ENCODE measurements at regions not wholly inside any gene's neighbourhood (a gene's known extent, or its start where the extent isn't known, plus 50 kb on each side); places are given as distances from the start of the nearest gene placed in this dataset.

DNA sequence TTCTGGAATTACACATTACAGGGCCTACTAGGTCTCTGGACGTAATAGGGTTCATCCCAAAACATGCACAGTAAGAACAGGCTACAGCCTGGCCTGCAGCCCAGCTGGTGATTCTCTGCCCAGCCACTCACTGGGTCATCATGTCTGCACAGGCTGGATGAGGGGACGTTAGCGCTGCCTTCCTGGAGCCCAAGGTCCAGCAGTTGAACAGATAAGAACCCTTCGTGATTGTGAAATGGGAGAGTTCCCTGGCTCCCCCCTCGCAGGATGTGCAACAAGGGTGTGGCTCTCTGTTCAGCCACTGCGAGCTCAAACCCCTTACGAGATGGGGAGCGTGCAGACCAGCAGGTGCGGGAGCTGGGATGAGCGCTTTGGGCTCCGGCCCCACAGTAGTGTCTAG is 200.0 kb upstream of the CDH5 start:
- no peak for FAIRE-seq
- DNase-seq (ENCODE audit: low read depth in 1 of 2, low spot score in 2 of 2): no peak
- H3K23ac ChIP-seq (ENCODE audit: insufficient read length): no peak overlapping the region
- H3K27me3 ChIP-seq (replicated peaks in 1 of 4; ENCODE audit: control insufficient read depth in 3 of 4, extremely low read depth in 1 of 4, insufficient read depth in 3 of 4, low read length in 3 of 4): no peaks in the 10 kb centered on the region; a peak in 2 of 7 replicates
- H2BK5ac ChIP-seq (ENCODE audit: low read depth, low read length): no peak overlapping the region
- no peak overlapping the region for H3K4me3 ChIP-seq (ENCODE audit: extremely low read depth in 1 of 4, insufficient read depth in 2 of 4, low read depth in 3 of 4, low read length in 4 of 4)
- H3K9ac ChIP-seq (replicated peaks in 1 of 4; ENCODE audit: extremely low read depth in 1 of 4, low read depth in 3 of 4, low read length in 3 of 4): no peak overlapping the region
- ChIA-PET POLR2A (ENCODE audit: partially characterized antibody) (no interaction called here), CTCF (ENCODE audit: partially characterized antibody) (interaction anchor here (0.9 to 1.9 kb wide), 4 partner anchors 10 to 105 kb away, joined by 3 to 9 read pairs (median 3); no protein-coding TSS in a partner anchor)
- H2AFZ ChIP-seq (ENCODE audit: low read length): no peak overlapping the region
- no peak overlapping the region for H3K27ac ChIP-seq (ENCODE audit: low read depth, low read length)
- H4K5ac ChIP-seq (ENCODE audit: insufficient read length, low read depth, low read length): no peak overlapping the region
- H2BK120ac ChIP-seq (replicated peaks; ENCODE audit: low read depth, low read length): no peak overlapping the region
- no peaks in the 10 kb centered on the region for H3K23me2 ChIP-seq (ENCODE audit: low read depth, low read length)
- H3K9me3 ChIP-seq (ENCODE audit: insufficient read depth in 2 of 2, low read depth in 1 of 2, low read length in 1 of 2): no peaks in the 10 kb centered on the region; a peak in 1 of 4 replicates
- H3K4me2 ChIP-seq (ENCODE audit: insufficient read depth in 1 of 2, low read depth in 2 of 2, low read length in 2 of 2): no peak overlapping the region
- H4K8ac ChIP-seq (ENCODE audit: extremely low read depth, insufficient read depth, low read length): no peak overlapping the region
- no peaks in the 10 kb centered on the region for H3K79me1 ChIP-seq (ENCODE audit: low read depth, low read length)
- 93% methylated on average over 6 of the region's 11 CpGs; no CpG with 5 or more reads in 1 of the 2 experiments for whole genome bisulfite sequencing, 2 experiments (ENCODE audit: extremely low coverage in 1 of 2, insufficient coverage in 1 of 2, insufficient read length in 1 of 2, insufficient replicate concordance in 2 of 2, low coverage in 1 of 2, low lambda C conversion rate in 2 of 2, missing lambda C conversion rate in 1 of 2)
- no peak overlapping the region for H3K14ac ChIP-seq (ENCODE audit: insufficient read length)
- H2BK12ac ChIP-seq (ENCODE audit: low read depth, low read length): no peak overlapping the region
- H4K91ac ChIP-seq (replicated peaks; ENCODE audit: insufficient read length, low read length): no peak overlapping the region
- no peaks in the 10 kb centered on the region for H3K36me3 ChIP-seq (ENCODE audit: control insufficient read depth in 2 of 4, insufficient read depth in 4 of 4, low read length in 3 of 4)
- no peak overlapping the region for H2BK20ac ChIP-seq (ENCODE audit: low read length)
- no peaks in the 10 kb centered on the region for H4K20me1 ChIP-seq (replicated peaks in 1 of 2; ENCODE audit: control insufficient read depth in 1 of 2, insufficient read depth in 2 of 2, low read length in 2 of 2)
- no peak overlapping the region for H3K56ac ChIP-seq (replicated peaks; ENCODE audit: insufficient read length, low read depth, low read length)
- no peaks in the 10 kb centered on the region for H3K79me2 ChIP-seq (ENCODE audit: control insufficient read depth in 1 of 2, insufficient read depth in 2 of 2, low read length in 2 of 2)
- H3K4ac ChIP-seq (replicated peaks; ENCODE audit: insufficient read length, low read depth, low read length): no peak overlapping the region
- no peaks in the 10 kb centered on the region for H3K4me1 ChIP-seq (replicated peaks in 1 of 4; ENCODE audit: control insufficient read depth in 3 of 4, insufficient read depth in 4 of 4, low read length in 3 of 4)
- no peak overlapping the region for H2BK15ac ChIP-seq (ENCODE audit: low read length)
- H2AK5ac ChIP-seq (ENCODE audit: low read depth, low read length): no peak overlapping the region
- no peak overlapping the region for H3K18ac ChIP-seq (ENCODE audit: extremely low read depth, low read length)
- TF ChIP-seq TBP (IDR thresholded peaks at IDR 0.05; ENCODE audit: low read depth, low read length): no peak
- TF ChIP-seq EZH2 (IDR thresholded peaks at IDR 0.05; ENCODE audit: low read depth, low read length, severe bottlenecking): no peak
- TF ChIP-seq SP1 (IDR thresholded peaks at IDR 0.05; ENCODE audit: low read depth, low read length): no peak
- TF ChIP-seq RXRA (IDR thresholded peaks at IDR 0.05; ENCODE audit: insufficient read depth, low read depth, low read length): no peak
- no peak for TF ChIP-seq CREB1 (IDR thresholded peaks at IDR 0.05)
- no peak for TF ChIP-seq KDM5A (IDR thresholded peaks at IDR 0.05; ENCODE audit: low read length)
- no peak for TF ChIP-seq POLR2AphosphoS5 (IDR thresholded peaks at IDR 0.05; ENCODE audit: low read depth, low read length)
- TF ChIP-seq KDM4A (IDR thresholded peaks at IDR 0.05; ENCODE audit: low read depth, low read length, severe bottlenecking): no peak
- no peak for TF ChIP-seq HDAC6 (IDR thresholded peaks at IDR 0.05; ENCODE audit: low read depth, low read length)
- no peak for TF ChIP-seq MAFK (IDR thresholded peaks at IDR 0.05; ENCODE audit: low read depth, low read length)
- TF ChIP-seq, protein P1, sequence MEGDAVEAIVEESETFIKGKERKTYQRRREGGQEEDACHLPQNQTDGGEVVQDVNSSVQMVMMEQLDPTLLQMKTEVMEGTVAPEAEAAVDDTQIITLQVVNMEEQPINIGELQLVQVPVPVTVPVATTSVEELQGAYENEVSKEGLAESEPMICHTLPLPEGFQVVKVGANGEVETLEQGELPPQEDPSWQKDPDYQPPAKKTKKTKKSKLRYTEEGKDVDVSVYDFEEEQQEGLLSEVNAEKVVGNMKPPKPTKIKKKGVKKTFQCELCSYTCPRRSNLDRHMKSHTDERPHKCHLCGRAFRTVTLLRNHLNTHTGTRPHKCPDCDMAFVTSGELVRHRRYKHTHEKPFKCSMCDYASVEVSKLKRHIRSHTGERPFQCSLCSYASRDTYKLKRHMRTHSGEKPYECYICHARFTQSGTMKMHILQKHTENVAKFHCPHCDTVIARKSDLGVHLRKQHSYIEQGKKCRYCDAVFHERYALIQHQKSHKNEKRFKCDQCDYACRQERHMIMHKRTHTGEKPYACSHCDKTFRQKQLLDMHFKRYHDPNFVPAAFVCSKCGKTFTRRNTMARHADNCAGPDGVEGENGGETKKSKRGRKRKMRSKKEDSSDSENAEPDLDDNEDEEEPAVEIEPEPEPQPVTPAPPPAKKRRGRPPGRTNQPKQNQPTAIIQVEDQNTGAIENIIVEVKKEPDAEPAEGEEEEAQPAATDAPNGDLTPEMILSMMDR (IDR thresholded peaks at IDR 0.05; ENCODE audit: control extremely low read depth in 1 of 3, insufficient read depth in 1 of 3, low read depth in 1 of 3, low read length in 3 of 3): no peak
- no peak for TF ChIP-seq BACH1 (IDR thresholded peaks at IDR 0.05; ENCODE audit: low read length)
- no peak for TF ChIP-seq EP300 (IDR thresholded peaks at IDR 0.05; ENCODE audit: borderline replicate concordance in 1 of 2, low read depth in 2 of 2, low read length in 2 of 2)

Data from H1 (cell line).